ENCODE measurements at regions not wholly inside any gene's neighbourhood (a gene's known extent, or its start where the extent isn't known, plus 50 kb on each side); places are given as distances from the start of the nearest gene placed in this dataset.
A peak's percentile ranks its signal among the peaks of the same experiment; 100 is the strongest.

DNA sequence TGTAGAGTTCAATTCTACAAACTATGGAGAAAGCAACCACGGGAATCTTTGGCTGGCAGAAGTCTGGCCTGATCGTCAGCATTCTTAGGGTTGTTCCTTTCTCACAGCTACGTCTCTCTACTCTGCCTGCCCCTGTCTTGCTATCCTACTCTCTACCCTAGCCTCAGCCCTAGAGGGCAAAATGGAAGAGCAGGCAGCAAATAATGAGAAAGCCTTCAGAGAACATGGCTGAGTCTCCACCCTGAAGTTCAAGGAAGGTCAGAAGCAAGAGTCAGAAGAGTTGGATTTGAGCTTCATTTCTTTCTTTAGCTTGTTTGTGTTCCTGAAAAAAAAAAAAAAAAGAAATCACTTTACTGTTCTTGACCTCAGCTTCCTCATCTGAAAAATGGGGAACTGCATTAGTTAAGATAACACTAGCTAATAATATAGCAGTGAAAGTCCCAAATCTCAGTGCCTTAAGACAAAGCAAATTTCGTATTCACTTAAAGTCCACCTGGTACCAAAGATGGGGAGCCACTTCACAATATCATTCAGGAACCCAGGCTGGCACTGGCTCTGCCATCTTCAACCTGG, 50.2 kb upstream of the CCND2 start:
- no peak for DNase-seq

DNA sequence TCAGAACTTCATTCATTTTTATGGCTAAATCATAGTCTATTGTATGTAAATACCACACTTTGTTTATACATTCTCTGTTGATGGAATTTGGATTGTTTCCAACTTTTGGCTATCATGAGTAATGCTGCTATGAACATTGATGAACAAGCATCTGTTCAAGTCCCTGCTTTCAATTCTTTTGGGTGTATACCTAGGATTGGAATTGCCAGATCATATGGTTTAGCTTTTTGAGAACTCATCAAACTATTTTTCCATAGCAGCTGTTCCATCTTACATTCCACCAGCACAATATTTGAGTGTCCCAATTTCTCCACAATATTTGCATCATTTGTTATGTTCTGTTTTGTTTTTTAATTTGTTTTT, 52.3 kb upstream of the CCND2 start:
- DNase-seq: no peak

DNA sequence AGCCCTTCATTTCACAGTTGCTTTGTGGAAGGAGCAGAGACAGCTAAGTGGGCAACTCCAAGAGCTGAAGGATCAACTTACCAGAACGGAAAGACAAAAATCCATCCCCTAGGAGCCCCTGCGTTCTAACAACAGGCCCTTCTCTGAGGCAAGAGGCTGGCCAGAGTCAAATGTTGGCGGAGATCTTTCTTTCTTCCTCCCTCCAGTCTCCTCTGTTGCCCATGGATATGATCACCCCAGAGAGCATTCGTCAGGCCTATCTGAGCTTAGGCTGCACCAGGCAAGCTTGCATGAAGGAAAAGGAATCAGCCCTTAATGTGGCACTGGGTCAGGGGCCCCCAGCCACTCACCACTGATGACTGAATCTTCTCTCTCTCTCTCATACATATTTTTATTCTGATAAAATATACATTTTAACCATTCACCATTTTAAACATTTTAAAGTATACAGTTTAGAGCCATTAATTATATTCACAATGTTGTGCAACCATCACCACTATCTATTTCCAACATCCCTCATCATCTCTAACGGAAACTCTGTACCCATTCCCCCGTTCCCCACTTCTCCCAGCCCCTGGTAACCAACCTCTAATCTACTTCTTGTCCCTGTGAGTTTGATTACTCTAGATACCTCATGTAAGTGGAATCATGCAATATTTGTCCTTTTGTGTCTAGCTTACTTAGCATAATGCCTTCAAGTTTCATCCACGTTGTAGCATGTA, 52.9 kb upstream of the CCND2 start:
- DNase-seq: no peak

DNA sequence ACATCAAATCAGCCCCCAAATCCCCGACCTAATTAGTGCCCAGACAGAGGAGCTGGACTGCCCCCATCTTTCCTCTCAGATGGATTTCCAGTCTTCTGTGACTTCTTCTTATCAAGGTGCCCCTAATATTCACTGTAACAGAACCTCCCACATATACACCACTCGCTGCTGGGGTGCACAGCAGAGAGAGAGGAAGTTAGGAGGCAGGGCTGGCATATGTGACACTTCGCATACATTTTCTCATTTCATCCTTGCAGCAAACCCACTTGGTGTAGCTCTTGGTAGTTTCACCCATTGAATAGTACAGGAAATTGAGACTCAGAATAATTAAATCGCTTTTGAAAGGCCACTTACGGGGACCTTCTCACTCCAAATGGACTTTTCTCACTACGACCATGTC, 56.5 kb upstream of the CCND2 start:
- DNase-seq: peak; percentile 21

DNA sequence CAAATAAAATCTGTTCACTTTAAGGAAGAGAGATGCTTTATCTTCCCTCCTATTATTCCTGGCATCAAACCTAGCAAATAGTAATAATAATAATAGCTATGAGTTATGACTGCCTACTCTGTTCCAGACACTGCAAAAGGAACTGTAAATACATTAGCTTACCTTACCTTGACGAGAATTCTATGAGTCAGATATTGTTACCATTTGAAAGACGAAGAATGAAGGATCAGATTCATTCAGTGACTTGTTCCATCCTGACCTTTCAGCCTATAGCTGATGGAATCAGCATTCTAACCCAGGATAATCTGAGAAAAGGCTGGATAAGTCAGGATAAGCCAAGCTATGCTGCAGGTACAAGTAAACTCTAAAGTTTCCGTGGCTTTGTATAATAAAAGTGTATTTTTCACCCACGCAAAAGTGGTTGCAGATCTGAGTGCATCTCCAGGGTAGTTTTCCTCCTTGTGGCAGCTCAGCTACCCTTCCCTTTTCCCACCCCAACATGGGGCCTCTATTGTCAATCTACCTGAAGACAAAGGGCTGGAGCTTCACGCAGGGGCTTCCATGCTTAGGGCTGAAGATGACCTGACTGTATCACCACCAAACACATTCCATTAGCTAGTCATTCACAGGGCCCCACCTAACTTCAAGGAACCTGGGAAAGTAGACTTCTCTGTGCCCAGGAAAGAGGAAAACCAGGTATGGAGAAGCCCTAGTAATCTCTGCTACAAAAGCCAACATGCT, 57.2 kb upstream of the CCND2 start:
- no peak for DNase-seq

DNA sequence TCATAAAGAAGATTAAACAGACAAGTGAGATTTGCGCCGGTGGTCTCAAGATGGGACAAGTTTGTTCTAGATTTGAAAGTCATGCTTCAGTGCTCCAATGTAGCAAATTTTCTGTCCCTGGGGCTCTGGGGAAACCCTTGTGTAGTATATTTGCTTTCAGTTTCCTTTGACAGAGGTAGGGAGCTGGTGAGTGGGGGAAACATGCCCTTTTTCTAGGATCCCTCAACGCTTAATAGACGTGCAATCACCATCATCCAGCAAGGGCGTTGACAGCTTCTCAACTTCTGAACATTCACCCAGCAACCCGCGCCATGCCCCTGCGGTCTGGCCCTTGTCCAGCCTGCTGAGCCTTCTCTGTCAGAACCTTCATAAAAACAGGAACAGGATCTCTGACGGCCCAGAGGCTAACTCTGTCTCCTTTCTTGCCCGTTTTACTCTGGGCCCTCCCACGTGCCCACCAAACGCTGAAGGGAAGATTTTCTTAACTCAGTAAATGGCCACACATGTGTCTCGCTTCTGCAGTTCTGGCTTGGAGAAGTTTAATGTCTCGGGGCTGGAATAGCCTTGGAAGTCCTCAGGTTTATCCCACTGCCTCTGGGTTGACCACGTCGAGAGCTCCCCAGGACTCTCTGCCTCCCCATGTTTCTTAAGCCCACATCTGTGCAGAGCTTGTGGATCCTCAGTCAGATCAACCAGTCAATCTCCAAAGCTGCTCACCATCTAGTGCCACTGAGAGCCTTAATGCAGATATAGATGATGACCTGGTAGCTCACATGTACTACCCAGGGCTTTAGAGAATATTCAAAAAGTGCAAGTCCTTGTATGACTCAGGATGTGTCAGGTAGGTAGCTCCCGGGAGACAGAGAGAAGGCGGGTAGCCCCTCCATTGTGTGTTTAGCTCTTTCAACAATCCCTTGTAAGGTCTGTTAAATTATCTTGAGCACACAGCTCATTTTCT, 58.1 kb upstream of the CCND2 start:
- peak; percentile 47 for DNase-seq

DNA sequence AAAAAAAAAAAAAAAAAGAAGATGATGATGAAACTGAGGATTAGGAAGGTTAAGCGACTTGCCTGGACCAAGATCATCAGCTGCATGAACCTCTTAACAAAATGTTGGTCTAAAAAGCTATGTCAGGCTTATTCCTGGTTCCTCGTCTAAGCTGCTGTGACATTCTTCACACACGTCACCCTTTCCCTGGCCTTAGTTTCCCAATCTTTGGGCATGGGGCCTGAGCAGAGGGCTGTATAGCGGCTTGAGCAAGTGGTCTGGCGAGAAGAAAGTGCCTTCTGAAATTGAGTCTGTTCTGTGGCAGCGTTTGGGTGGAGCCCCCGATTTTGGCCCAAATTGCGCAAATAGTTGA, 58.7 kb upstream of the CCND2 start:
- no peak for DNase-seq

DNA sequence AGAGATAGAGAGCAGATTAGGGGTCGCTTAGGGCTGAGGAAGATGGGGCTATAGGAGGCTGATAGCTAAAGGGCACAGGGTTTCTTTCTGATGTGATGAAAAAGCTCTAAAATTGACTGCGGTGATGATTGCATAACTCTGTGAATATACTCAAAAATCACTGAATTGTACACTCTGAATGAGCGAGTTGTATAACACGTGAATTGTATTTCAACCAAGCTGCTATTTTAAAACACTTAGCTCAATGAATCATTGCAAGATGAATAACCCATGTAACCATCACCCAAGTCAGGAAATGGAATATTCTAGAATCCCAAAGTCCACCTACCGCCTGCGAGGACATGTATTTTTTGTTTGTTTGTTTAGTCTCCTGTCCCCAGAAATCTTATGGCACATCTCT, 60.1 kb upstream of the CCND2 start:
- no peak for DNase-seq

DNA sequence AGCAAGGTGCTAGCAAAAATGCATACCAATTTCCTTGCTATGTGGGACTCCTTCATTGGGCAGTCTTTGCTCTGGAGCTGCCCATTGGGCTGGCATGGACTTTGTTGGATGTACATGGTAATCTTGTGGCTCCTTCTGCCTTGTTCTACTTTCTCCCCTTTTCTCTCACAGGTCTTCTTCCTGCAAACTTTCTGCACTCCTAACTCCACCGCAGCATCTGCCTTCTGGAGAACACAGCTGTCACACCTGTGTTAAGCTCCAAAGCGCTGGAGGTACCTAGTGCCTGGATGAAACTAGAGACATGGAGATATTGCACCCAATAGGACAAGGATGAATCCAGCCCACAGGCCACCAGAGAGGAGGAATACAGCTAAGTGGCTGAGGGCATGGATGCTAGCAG, 60.7 kb upstream of the CCND2 start:
- no peak for DNase-seq

DNA sequence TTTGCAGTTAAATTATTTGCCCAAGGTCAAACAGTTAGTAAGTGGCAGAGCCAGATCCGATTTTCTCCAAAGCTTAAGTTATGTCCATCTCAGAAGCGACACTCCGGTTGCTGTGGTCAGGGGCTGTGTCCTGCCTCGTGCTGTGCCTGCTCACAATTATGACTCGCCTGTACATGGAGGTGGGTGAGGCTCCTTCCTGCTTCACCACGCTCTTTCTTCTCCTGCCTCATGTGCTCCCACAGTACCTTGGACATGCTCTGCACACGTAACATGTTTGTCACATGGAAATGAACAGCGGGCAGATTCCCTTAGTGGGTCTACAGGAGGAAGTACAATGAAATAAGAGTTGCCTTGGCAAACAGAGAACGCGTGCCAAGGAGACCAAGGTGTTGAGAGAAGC, 62.2 kb upstream of the CCND2 start:
- DNase-seq: no peak

DNA sequence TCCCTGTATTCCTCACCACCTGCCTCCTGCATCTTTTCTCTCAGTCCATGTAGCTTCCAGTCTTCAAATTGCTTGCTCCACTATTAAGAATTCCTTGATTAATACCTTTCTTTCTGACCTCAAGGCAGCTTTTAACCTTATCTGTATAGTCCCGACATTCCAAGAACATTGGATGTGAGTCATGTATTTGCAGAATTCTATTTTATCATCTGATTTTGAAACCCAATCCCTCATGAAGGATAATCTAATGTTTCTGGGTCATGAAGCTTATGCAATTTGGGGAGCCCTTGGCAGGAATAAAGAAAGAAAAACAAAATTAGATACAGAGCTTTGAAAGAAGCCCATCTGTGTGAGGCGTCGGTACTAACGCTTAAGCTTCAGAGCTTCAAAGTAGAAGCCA, 63.4 kb upstream of the CCND2 start:
- DNase-seq: no peak

DNA sequence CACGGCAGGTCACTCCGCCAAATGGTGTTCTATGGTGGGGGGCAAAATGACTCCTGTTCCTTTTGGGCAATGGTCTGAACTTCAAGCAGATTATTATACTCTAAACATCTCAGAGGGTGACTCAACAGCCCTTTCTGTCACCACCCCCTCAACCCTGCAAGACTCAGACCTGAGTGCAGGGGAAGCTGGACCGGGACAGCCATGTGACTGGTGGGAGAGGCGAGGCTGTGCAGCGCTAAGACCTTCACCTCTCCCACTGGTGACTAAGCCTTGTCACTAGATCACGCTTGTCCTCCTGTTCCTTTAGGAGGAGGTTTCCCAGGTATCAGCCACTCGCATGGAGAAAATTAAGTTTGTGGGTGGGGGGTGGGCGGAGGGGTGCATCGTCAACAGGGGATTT, 67.1 kb upstream of the CCND2 start:
- no peak for DNase-seq

DNA sequence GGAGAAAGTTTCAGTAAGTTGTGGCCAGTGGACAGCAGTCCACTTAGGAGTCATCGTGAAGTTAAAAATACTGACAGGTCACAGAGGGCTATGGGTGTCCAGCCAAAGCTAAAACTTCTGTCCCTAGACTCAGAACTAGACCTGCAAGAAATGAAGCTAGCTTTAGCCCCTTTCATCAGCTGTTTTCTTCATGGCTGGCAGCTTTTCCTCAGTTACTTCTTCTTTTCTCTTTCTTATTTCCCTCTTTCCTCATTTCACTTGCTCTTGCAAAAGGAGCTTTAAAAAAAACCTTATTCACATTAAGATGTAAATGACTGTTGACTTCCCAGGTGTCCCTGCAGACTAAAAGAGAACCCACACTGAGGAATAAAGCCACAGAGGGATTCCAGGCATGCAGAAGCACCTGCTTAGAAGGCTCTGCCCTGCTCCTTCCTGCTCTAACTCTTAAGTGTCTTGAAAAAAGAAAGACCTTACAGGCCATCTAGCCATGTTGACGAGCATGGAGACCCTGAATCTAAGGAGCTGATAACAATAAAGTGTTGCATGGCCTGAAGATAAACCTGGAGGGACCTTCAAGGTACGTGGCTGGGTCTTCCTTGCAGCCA, 69.7 kb upstream of the CCND2 start:
- DNase-seq: no peak

DNA sequence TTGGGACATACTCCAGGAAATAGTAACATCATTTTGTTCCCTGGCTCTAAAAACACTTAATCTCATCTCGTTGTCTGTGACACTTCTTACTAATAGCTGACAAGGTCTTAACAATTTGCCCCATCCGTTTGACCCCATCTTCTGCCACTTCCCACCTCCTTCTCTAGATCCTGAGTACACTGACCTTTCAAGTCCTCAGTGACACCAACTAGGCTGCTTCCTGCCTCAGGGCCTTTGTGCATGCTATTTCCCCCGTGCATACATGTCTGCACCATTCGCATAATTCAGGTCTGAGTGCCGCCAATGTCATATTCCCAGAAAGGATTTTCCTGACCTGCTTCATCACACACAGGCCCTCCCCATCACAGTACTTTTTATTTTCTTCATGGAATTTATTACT, 70.6 kb upstream of the CCND2 start:
- DNase-seq: no peak

DNA sequence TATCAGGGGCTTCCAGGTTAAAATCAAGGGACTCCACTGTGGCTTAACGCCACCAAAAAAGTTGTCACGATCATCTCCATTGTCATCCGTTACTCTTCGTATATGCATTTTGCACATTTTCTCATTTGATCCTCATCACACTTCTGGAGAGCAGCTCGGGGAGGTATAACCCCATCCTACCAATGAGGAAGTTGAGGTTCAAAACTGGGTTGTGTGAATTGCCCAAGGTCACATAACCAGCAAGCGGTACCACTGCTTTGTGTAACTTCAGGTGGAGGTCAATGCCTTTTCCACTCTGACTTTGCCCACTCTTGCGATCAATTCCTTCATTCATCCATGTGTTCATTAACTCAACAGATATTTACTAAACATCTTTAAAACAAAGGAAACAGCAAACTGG, 71.1 kb upstream of the CCND2 start:
- no peak for DNase-seq

DNA sequence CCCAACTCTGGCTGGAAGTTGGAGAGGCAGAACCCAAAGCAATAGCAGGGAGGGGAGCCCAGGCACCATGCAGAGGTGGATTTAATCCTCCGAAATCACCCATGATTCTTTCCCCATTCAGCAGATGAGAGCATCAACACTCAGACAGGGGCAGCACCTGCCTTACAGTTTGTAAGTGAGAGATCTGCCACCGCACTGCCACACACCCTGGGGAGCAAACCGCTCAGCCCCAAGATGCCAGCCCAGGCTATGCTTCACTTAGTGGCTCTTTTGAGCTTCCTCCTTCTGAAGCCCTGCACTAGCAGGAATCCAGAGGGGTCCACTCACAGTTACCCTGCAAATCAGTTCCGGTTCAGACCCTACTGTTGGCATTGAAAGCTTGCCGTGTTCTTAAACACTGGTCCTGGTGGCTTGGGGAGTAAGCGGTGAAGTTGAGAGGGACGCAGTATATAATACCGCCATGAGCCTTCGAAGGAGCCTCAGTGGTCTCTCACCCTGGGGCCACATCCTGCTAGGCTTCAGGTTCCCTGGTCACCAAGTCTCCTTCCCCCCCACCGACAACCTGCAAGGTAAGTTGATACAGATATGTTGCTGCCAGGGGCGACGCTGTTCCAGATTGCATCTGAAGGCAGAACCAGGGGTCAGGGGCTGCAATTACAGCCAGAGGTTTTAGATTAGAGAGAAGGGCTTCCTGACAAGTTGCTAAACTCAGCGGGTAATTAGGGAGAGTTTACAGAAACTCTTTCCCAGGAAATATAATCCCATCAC, 72.0 kb upstream of the CCND2 start:
- DNase-seq: no peak

DNA sequence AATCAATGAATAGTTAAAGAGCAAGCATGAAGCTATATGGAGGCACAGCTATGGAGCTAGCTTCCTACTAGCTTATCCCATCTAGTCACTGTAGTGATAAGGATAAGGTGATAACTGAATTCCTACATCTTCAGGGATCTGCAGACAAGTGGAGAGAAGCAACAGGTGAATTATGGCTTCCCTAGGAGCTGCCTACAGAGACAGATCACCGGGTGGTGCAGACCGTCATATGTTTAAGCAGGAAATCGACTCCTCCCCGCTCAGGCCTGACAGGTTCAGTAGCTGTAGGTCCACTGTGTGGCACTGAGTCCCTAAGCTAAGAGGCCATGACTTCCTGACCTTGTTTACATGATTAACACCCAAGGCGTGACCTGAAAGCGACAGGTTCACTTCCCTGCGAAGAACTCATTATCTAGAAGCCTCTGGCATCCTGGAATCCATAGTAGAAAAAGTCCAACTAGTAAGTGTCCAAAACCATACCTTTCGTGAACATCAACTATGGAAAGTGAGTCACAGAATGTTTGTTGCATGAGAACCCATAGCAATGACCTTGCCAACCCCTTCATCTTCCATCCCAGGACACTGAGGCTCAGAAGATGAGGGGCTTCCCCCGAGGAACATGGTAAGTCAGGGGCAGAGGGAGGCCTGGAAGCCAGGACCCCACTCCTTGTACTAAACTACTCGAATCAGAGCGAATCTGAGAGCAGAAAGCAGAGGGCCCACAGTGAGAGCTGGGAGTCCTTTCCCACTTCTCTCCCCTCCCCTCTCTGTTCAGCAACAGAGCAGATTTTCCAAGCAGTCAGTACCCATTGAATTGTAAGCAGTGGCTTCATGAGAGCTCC, 75.4 kb upstream of the CCND2 start:
- no peak for DNase-seq

DNA sequence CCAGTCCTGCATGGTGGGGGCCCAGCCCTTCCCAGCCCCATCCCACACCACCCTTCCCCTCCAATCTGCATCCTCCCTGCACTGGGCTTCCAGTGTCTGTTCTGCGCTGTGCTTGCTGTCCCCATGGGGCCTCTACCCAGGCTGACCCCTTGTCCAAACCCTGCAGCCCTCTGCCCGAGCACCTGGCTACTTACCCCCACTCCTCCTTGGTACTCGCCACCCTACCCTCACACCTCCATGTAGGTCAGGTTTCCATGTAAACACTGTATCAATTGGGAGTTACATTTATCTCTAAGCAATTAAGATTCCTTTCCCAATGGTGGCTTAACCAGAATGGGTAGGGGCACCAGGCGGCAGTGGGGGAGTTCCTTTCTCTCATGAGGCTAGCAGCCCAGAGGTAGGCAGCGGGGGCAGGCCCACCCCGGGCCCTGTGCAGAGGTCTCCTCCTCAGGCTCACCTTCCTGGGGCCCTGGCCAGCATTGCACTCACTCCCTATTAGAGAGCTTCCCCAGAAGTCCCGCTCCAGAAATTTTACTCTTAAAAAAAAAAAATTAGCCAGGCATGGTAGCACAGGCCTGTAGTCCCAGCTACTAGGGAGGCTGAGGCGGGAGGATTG, 76.6 kb upstream of the CCND2 start:
- DNase-seq: no peak

DNA sequence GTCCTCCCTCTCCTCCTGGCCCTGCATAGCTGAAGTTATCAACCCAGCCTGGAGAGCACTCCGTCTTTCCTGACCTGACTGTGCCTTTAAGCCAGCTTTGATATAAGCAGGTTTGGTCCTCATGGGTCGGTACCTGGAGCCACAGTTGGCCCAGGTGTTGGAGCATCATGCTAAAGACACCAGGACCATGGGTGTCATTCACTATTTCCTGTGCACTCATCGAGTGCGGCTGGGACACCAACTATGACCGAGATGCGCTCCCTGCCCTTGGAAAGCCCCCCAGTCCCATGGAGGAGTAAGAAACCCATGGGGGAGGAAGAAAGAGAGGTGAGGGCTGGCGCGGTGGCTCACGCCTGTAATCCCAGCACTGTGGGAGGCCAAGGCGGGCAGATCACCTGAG, 78.9 kb upstream of the CCND2 start:
- no peak for DNase-seq

DNA sequence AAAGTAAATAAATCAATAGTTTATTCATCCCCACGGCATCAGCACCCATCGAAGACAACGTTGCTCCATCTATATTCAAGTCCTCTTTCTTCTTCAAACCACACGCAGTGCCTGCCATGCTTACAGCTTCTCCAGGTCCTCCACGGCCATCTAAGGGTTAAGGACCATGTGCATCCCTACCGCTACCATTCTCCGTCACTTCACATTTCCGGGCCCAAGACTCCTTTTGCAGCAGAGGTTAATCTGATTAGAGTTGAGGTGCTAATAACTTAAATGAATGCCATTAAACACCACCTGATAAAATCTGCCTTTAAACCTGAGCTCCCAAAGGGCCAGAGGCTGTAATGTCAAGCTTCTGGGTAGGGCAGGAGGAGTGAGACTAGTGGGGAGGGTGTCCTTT, 79.7 kb upstream of the CCND2 start:
- no peak for DNase-seq

DNA sequence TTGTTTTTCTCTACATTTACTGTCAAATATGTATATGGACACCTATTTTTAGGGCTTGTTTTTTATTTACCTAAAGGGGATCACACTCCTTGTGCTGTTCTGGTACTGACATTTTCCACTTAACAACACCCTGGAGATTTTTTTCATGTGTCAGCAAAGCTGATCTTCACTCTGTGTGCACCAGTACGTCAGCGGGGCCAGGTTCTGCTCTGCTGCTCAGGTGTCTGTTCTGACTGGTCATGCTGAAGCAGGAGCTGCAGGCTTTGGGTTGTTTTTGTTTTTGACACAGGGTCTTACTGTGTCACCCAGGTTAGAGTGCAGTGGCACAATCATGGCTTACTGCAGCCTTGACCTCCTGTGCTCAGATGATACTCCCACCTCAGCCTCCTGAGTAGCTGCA, 81.9 kb upstream of the CCND2 start:
- no peak for DNase-seq
